ENCODE measurements at regions not wholly inside any gene's neighbourhood (a gene's known extent, or its start where the extent isn't known, plus 50 kb on each side); places are given as distances from the start of the nearest gene placed in this dataset.

DNA sequence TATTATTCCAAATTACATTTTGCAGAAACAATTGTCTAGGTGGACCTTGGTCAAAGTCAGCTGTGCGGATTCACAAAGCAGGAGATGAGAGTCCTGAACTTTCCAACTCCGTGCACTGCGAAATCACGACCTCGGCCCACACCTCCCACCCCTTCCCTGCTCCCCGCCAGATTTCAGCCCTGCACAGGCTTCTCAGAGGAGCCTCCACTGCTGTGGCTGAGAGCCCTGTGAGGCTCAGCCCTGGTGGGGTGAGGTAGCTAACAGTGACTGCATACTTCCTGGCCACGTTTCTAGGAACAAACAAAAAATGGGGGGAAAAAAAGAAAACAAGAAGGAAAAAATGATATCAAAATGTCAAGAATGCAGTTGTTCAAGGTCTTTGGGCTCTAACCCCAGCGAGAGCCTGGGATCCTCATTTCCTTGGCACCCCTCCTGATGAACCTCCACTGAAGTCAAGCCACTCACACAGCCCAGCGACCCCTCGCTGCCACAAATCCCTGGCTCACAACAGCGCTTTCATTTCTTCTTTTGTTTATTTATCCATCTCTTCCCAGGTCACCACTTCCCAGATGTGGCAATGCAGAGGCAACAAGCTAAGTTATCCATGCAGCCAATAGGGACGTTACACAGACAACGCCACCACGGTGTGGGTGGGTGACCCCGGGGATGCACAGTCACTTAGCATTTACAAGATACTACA is 729.7 kb upstream of the ID2 start:
- no peak overlapping the region for H3K4me3 ChIP-seq (ENCODE audit: low read depth, low read length)
- no peak for TF ChIP-seq CTCF (IDR thresholded peaks at IDR 0.05; ENCODE audit: low read depth, low read length)

DNA sequence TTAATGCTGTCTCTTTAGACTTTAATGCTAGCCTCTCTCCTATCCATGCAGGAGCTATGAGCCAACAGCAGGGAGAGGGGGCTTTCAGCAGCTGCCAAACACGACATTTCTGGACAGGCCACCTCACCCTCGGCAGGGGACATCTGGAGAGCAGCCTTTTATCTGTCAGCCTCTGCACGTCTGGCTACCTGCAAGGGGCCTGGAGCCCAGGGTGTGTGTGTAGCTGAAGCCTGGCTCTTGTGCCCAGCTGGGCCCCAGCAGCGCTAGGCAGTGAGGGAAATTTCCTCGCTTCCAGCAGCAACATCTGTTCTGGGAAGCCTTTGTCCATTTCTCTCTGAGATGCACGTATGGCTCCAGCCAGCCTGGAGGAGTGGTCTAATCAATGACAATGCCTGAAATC is 728.7 kb upstream of the ID2 start:
- H3K4me3 ChIP-seq (ENCODE audit: low read depth, low read length) = no peak overlapping the region
- TF ChIP-seq CTCF (IDR thresholded peaks at IDR 0.05; ENCODE audit: low read depth, low read length) = no peak

DNA sequence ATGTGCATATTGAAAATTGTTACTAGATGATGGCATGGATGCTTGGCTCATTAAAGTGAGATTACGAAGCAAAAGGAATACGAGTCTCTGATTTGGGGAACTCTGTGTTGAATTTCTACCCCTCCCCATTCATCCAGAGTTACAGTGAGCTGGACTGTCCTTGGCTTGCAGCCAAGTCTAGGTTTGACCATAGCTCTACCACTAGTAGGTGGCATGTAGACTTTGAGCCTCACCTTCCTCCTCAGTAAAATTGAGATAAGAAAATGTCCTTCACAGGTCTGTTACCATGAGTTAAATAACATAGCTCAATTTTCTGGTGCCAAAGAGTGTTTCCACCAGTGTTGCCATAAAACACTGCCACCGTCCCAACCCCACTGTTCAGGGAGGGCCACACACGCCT is 727.6 kb upstream of the ID2 start:
- no peak overlapping the region for H3K4me3 ChIP-seq (ENCODE audit: low read depth, low read length)
- TF ChIP-seq CTCF (IDR thresholded peaks at IDR 0.05; ENCODE audit: low read depth, low read length) = no peak

GRCh38 chr2:7956126-7956689 is 725.6 kb upstream of the ID2 start:
- H3K4me3 ChIP-seq (ENCODE audit: low read depth, low read length) = no peak overlapping the region
- no peak for TF ChIP-seq CTCF (IDR thresholded peaks at IDR 0.05; ENCODE audit: low read depth, low read length)

GRCh38 chr2:7961550-7961949 is 720.3 kb upstream of the ID2 start:
- H3K4me3 ChIP-seq (ENCODE audit: low read depth, low read length) = no peak overlapping the region
- no peak for TF ChIP-seq CTCF (IDR thresholded peaks at IDR 0.05; ENCODE audit: low read depth, low read length)

- no peak for TF ChIP-seq CTCF (IDR thresholded peaks at IDR 0.05; ENCODE audit: low read depth, low read length)
- H3K4me3 ChIP-seq (ENCODE audit: low read depth, low read length) = no peak overlapping the region
Measured at GRCh38 chr2:7962161-7962560, 719.7 kb upstream of the ID2 start.

DNA sequence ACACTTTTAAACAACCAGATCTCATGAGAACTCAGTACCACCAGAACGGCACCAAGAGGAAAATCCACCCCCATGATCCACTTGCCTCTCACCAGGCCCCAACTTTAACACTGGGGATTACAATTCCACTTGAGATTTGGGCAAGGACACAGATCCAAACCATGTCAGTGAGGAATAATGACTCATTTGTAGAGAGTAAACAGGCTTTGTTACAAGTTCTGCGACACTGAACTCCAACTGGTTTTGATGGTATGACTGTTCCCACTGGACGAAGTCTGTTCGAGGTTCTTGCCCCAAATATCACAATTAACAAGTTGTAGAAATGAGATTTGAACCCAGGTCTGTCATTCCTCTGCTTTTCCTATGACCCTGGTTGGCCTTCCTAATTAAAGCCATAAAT is 718.1 kb upstream of the ID2 start:
- H3K4me3 ChIP-seq (ENCODE audit: low read depth, low read length) = no peak overlapping the region
- no peak for TF ChIP-seq CTCF (IDR thresholded peaks at IDR 0.05; ENCODE audit: low read depth, low read length)
